HG03575 (cell line): ENCODE measurements at regions not wholly inside any gene's neighbourhood (a gene's known extent, or its start where the extent isn't known, plus 50 kb on each side); places are given as distances from the start of the nearest gene placed in this dataset.

Source experiments
- ATAC-seq: cut with Tn5 transposase; IDR thresholded peaks from one replicate; pipeline ENCODE4 v1.9.1; 2021; ENCODE audit not compliant: unreplicated experiment, insufficient number of reproducible peaks, low FRiP score; ENCODE audit errors: extremely low read depth

- no peak for ATAC-seq
These were observed 372.4 kb upstream of the IRX4 start for GRCh38 chr5:2254880-2255750.

DNA sequence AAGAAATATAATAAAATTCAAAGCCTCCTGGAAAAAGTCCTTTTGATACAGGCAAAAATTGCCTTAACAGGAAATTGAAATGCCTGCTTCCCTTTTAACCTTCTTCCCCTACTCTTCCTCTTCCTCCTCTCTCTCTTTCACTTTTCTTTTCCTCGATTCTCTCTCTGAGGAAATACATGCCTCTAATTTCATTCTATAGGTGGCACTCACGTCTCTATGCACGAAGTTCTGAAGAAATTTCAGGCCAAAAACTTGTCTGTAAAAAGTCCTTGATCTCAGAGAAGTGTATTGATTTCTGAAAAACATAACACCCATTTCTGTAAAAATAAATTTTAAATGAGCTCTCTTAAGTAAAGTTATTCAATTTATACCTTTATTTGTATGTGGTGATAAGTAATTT lies 371.7 kb upstream of the IRX4 start:
- ATAC-seq, result no peak

DNA sequence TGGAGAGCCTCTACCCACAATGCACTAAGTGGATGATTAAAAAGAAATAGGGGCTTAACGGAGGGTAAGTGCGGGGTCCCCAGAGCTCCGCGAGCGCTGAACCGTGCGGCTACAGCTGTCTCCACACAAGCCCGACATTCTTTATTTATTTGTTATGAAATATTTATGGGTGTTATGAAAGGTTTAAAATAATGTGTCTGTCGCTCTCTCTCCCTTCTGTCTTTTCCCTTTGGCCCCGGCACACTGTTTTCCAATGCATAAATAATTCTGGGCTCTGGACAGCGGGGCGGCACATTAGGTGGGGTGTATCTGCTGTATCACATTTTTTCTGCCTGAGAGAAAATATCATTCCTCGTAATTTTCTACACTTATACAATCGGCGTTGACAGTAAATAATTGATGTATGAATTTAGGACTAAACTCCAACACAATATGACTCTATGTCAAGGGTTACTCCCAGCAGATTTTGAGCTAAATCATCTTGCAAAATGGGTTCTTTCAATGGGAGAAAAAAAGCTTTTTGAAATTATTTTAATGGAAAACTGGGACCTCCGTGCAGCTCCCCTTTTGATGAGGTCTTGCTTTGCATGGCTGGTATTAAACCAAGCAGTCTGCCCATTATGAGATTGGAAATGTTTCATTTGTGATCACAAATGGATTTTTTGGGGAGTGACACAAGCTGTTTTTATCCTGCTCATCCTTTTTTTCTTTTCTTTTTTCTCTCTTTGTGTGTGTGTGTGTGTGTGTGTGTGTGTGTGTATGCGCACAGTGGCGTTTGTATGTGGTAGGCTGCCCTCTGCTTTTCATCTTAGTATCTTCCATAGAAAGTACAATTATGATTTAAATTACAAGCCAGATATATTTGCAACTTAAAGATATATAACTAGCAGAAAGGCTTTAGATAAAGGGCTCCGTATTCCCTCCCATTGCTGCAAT lies 370.6 kb upstream of the IRX4 start:
- no peak for ATAC-seq

DNA sequence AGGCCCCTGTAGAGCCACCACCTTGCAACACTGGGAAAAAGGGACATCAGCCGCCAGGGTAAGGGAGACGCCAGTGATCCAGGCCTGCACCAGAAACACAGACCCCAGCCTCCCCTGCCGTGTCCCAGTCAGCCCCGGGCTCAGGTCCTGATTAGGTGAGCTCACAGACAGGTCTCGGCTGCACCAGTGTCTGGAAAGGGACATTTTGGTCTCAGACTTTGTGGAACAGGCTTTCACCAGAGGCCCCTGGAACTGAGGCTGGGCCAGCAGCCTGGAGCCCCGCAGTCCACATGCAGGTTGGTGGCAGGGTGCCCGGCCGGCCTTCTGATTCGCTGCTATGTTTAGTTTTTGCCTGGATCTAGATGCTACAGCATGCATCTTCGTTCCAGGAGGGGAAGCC lies 369.0 kb upstream of the IRX4 start:
- ATAC-seq, result no peak

GRCh38 chr5:2251298-2251697 lies 368.6 kb upstream of the IRX4 start:
- no peak for ATAC-seq

- ATAC-seq, result no peak
These were observed 367.7 kb upstream of the IRX4 start for GRCh38 chr5:2250365-2250950.

DNA sequence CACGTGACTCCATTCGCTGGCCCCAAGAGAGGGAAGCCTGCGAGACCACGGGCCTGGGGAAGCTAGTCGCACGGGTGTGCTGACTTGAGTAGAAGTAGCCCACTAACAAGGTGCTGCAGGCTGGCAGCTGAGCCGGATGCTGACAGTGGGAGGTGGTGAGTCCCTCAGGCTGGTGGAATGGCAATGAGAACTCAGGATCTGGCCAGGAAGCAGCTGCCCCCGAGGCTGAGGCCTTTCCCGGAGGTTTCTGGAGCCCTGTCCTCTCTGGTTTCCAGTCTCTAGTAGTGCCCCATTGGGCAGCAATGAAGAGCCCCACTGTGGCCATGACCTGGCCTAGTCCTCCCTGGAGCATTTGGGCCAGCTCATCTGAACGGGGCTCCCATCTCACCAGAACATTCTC lies 366.7 kb upstream of the IRX4 start:
- no peak for ATAC-seq

DNA sequence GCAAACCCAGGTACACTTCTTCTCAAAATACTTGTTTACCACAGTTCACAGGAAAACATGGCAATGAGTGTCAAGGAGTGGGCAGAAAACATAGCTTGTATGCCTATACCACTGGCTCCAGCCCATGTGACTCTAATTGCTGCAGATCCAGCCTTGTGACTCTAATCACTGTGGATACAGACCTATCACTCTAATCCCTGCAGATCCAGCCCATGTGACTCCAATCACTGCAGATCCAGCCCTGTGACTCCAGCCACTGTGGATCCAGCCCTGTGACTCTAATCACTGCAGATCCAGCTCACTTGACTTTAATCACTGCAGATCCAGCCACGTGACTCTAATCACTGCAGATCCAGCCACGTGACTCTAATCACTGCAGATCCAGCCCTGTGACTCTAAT lies 366.3 kb upstream of the IRX4 start:
- no peak for ATAC-seq

DNA sequence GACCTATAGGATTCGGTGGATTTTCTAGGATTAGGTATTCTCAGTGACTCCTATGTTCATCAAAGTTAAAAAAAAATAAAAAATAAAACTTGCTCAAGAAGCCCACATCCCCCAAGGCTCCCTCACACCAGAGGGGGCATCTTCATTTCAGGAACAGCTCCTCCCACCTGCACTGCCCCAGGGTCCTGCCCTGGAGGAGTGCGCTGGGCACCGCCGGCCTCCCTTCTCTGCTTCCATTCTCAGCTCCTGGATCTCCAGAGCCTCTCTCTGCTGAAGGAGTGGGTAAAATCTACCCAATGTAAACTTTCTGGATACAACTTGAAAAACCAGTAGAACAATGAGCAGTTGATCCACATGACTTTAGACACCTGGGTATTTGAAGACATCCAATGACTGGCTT lies 359.8 kb upstream of the IRX4 start:
- ATAC-seq, result no peak

GRCh38 chr5:2241842-2242241 lies 359.1 kb upstream of the IRX4 start:
- no peak for ATAC-seq

- no peak for ATAC-seq
These were observed 357.6 kb upstream of the IRX4 start for GRCh38 chr5:2240118-2240904.

DNA sequence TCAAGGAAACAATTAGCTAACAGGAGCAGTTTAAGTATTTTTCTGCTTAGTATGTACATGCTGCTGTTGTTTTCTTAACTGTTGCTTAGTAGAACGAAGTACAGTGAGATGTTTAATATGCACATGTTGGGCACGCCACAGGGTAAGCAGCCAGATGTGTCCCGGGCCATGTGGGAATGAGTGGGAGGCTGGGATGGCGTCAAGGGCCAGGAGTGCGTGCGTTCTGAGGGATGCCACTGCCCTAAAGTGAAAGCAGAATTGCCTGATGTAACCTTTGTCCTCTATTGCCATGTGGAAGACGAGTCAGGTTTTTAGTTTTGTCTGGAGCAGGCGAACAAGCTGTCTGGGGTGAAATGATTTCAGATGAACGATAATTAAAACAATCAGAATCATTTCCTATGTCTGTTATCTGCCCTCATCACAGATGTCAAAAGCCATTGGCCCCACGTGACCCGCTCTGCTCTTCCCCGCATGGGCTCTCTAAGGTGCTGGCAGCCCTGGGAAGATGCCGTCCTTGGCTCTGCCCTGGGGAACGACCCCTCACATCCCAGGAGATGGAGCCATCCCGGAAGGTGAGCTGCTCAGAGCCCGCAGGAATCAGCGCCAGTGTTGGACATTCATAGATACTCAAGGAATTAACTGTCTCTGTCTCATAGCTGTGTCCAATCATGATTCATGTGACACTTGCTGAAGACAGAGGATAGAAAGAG lies 356.6 kb upstream of the IRX4 start:
- no peak for ATAC-seq

- no peak for ATAC-seq
These were observed 356.0 kb upstream of the IRX4 start for GRCh38 chr5:2238732-2239131.

- ATAC-seq, result no peak
These were observed 344.7 kb upstream of the IRX4 start for GRCh38 chr5:2227433-2227832.

DNA sequence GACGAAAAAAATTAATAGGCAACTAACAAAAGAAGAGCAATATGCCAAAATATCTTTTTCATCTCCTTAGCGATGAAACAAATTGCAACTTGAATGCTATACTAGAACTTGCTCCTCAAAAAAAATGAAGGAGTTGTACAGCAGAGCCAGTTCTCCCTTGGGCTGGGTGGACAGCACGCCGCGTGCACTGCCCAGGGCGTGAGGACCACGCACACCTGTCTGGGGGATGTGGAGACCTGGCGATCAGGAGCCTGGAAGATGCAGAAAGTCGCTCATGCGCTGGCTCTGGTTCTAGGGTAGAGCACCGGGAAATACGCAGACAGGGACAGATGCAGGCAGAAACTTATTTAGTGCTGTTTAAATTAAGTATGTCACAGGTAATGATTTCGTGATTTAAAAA lies 342.0 kb upstream of the IRX4 start:
- ATAC-seq, result no peak

DNA sequence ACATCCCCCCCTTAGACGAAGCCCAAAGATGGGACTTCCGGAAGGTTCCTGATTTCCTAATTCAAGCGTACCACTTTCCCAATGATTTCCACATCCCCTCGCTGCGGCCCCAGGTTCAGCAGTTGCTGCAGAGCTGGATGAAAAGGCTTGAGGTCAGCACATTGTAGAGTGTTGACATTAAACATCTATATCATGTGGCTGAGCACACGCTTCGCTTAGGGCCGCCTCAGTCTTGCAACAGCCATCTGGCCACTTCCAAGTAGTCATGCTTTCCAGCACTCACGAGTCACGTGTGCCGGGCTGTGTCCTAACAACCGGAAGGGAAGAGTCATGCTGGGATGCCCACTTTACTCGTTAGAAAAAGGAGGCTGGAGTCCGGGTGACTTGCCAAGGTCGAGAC lies 340.6 kb upstream of the IRX4 start:
- ATAC-seq, result no peak

- ATAC-seq, result no peak
These were observed 339.7 kb upstream of the IRX4 start for GRCh38 chr5:2222246-2222992.

DNA sequence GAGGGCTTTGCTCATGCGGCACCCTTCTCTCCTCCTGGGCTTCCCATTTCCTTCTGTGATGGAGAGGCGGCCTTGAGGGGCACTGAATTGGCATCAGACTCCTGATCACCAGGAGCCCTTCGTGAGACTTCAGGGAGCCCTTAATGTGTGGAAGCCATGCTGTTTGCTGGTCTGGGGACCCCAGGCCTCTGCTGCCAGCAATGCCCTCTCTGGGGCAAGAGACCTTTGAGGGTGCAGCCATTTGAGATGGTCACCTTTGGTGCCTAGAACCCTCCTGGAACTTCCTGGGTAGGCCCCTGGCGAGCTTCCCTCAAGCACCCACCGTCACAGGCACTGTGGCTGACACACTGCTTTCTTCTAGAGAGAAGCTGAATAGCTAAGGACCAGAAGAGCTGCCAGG lies 338.7 kb upstream of the IRX4 start:
- ATAC-seq, result no peak
